Breast epithelium (tissue), 3 donors: ENCODE measurements at regions not wholly inside any gene's neighbourhood (a gene's known extent, or its start where the extent isn't known, plus 50 kb on each side); places are given as distances from the start of the nearest gene placed in this dataset.

Experiments used
- POLR2A ChIP-seq: fragments of 450-650 bp; IDR thresholded peaks from one replicate; pipeline ENCODE4 v1.6.1; 2016; ENCODE audit warnings: antibody characterized with exemption, mild to moderate bottlenecking, moderate library complexity
- POLR2AphosphoS5 ChIP-seq, 3 donors: sonication (generic); formaldehyde crosslinking; IDR thresholded peaks; one replicate each; pipeline ENCODE4 v1.6.1; 2017; ENCODE audit warnings: antibody characterized with exemption in 3 of 3
- TF ChIP-seq, protein P1 (sequence below), 3 donors: fragments of 450-650 bp; IDR thresholded peaks; one replicate each; pipeline ENCODE4 v1.5.1; 2016 to 2017; ENCODE audit warnings: antibody characterized with exemption in 3 of 3, mild to moderate bottlenecking in 3 of 3, moderate library complexity in 3 of 3

DNA sequence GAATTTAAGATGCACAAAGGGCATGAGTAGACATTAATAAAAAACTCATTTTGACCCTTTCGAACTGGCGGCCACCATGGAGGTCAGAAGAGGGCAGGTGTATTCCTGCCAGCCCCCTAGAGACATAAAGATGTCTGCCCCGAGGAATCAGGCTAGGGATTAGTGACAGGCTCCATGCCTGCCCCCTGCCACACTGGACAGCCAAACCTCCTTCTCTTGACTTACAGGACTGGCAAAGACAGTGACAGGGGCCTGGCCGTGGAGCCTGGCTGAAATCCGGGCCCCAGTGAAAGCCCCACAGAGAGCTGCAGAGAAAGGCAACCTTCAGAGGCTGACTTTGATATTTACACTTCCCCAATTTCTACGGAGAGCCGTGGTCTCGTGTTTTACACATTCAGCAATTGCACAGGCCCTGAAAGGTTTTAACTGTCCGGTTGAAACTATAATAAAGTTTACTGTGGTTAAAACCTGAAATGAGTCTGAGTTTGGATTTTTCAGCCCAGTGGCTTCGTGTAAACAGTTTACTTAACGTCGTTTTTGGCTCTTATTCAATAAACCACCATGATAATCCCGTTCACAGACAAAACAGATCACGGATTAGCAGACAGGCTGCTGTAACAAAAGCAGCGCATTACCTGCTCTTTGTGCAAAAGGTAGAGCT lies 243.9 kb upstream of the MYOCD start:
- TF ChIP-seq, protein P1, sequence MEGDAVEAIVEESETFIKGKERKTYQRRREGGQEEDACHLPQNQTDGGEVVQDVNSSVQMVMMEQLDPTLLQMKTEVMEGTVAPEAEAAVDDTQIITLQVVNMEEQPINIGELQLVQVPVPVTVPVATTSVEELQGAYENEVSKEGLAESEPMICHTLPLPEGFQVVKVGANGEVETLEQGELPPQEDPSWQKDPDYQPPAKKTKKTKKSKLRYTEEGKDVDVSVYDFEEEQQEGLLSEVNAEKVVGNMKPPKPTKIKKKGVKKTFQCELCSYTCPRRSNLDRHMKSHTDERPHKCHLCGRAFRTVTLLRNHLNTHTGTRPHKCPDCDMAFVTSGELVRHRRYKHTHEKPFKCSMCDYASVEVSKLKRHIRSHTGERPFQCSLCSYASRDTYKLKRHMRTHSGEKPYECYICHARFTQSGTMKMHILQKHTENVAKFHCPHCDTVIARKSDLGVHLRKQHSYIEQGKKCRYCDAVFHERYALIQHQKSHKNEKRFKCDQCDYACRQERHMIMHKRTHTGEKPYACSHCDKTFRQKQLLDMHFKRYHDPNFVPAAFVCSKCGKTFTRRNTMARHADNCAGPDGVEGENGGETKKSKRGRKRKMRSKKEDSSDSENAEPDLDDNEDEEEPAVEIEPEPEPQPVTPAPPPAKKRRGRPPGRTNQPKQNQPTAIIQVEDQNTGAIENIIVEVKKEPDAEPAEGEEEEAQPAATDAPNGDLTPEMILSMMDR (IDR thresholded peaks at IDR 0.05) = no peak
- TF ChIP-seq POLR2A (no peak), POLR2AphosphoS5 (IDR thresholded peaks at IDR 0.05) (no peak)
